ENCODE measurements at regions not wholly inside any gene's neighbourhood (a gene's known extent, or its start where the extent isn't known, plus 50 kb on each side); places are given as distances from the start of the nearest gene placed in this dataset.

DNA sequence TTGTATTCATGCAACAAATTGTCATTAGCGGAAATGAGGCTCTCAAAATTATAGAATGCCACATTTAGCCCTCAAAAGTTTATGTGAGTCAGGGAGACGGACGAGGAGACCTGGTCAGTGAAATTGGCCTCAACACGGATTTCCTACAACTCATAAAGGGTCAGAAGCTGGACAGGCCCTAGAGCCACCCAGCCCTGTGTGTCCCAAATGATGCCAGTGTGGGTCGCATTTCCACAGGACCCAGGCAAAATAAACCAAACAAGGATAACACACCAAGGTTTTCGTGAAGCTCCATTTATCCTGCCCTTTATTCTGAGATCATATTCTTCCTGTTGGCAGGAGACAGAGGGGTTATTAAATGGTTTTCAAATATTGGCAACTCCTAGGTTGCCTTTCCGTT lies 72.0 kb upstream of the COL5A1 start:
- TF ChIP-seq, protein P1, sequence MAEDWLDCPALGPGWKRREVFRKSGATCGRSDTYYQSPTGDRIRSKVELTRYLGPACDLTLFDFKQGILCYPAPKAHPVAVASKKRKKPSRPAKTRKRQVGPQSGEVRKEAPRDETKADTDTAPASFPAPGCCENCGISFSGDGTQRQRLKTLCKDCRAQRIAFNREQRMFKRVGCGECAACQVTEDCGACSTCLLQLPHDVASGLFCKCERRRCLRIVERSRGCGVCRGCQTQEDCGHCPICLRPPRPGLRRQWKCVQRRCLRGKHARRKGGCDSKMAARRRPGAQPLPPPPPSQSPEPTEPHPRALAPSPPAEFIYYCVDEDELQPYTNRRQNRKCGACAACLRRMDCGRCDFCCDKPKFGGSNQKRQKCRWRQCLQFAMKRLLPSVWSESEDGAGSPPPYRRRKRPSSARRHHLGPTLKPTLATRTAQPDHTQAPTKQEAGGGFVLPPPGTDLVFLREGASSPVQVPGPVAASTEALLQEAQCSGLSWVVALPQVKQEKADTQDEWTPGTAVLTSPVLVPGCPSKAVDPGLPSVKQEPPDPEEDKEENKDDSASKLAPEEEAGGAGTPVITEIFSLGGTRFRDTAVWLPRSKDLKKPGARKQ (CRISPR knock-in tag; IDR thresholded peaks at IDR 0.05): no peak
- TF ChIP-seq ZNF121 (CRISPR knock-in tag; conservative IDR thresholded peaks at IDR 0.05): no peak
- no peak for TF ChIP-seq HDAC1 (IDR thresholded peaks at IDR 0.05)
- TF ChIP-seq, protein P2, sequence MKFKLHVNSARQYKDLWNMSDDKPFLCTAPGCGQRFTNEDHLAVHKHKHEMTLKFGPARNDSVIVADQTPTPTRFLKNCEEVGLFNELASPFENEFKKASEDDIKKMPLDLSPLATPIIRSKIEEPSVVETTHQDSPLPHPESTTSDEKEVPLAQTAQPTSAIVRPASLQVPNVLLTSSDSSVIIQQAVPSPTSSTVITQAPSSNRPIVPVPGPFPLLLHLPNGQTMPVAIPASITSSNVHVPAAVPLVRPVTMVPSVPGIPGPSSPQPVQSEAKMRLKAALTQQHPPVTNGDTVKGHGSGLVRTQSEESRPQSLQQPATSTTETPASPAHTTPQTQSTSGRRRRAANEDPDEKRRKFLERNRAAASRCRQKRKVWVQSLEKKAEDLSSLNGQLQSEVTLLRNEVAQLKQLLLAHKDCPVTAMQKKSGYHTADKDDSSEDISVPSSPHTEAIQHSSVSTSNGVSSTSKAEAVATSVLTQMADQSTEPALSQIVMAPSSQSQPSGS (CRISPR knock-in tag; IDR thresholded peaks at IDR 0.05): no peak
- TF ChIP-seq SP2 (IDR thresholded peaks at IDR 0.05; ENCODE audit: extremely low read depth, low read depth, low read length, poor library complexity, severe bottlenecking): no peak
- TF ChIP-seq, protein P3, sequence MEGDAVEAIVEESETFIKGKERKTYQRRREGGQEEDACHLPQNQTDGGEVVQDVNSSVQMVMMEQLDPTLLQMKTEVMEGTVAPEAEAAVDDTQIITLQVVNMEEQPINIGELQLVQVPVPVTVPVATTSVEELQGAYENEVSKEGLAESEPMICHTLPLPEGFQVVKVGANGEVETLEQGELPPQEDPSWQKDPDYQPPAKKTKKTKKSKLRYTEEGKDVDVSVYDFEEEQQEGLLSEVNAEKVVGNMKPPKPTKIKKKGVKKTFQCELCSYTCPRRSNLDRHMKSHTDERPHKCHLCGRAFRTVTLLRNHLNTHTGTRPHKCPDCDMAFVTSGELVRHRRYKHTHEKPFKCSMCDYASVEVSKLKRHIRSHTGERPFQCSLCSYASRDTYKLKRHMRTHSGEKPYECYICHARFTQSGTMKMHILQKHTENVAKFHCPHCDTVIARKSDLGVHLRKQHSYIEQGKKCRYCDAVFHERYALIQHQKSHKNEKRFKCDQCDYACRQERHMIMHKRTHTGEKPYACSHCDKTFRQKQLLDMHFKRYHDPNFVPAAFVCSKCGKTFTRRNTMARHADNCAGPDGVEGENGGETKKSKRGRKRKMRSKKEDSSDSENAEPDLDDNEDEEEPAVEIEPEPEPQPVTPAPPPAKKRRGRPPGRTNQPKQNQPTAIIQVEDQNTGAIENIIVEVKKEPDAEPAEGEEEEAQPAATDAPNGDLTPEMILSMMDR (IDR thresholded peaks at IDR 0.05 in 2 of 3, conservative IDR thresholded peaks at IDR 0.05 in 1 of 3; ENCODE audit: insufficient read depth in 2 of 3, low read depth in 1 of 3, low read length in 3 of 3): no peak
- no peak for TF ChIP-seq SIRT6 (IDR thresholded peaks at IDR 0.05; ENCODE audit: low read depth, low read length)
- TF ChIP-seq HNRNPL (IDR thresholded peaks at IDR 0.05; ENCODE audit: low read depth, low read length): no peak
- TF ChIP-seq, protein P4, sequence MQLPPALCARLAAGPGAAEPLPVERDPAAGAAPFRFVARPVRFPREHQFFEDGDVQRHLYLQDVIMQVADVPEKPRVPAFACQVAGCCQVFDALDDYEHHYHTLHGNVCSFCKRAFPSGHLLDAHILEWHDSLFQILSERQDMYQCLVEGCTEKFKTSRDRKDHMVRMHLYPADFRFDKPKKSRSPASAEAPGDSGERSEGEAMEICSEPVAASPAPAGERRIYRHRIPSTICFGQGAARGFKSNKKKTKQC (CRISPR knock-in tag; IDR thresholded peaks at IDR 0.05): no peak
